ENCODE measurements at regions not wholly inside any gene's neighbourhood (a gene's known extent, or its start where the extent isn't known, plus 50 kb on each side); places are given as distances from the start of the nearest gene placed in this dataset.

DNA sequence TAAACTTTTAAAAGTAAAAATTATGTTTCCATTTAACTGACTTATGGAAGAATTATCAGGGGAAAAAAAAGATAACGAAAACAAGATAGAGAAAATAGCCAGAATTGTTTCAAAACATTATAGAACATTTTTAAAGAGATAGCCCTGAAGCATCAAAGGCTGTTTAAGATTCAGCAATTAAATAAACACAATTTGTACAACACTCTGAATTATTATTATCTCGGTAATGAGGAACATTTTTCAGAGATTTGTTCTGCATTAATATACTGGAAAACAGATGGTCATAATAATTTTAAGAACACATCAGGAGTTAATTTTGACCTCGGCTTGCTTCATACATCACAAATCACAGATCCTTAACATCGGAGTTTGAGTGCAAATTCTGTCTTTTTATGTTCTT is 643.8 kb downstream of the SORCS1 start:
- Mint-ChIP-seq H3K4me1 (no peaks in the 10 kb centered on the region), H3K9me3 (peaks cover 4% of the 10 kb centered on the region), H3K27me3 (no peaks in the 10 kb centered on the region), H3K27ac (no peak overlapping the region), H3K36me3 (ENCODE audit: low read depth) (no peaks in the 10 kb centered on the region), H3K4me3 (no peak overlapping the region)
- ATAC-seq (no peak), DNase-seq (no peak)

DNA sequence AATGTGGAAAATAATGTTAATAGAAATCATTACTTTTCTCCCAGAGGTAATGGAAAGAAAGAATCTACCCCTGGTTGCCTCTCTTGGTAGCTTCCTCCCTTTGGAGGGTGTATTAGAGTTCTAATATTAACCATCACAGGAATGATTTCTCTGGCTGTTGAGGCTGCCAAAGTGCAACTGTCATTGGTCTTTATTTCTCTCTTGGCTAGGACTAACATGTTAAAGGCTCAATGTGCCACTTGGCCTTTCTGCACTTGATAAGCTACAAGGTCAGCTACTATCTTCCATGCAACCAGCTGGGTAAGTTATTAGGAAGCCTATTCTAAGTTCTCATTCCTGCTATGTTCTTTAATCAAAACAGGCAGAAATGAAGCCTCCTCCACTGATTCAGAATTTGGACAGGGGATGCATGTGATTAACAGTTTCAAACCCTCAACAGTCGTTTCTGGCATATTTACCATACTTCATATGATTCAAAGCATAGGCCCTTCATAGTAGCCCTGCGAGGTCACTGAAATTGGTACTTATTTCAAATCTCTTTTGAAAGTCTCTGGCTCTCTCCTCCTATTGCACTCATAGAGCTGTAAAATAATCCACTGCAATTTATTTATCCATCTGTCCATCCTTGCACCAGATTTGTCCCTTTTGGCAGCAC is 645.0 kb downstream of the SORCS1 start:
- Mint-ChIP-seq H3K9me3 (peaks cover 4% of the 10 kb centered on the region), H3K27me3 (no peaks in the 10 kb centered on the region), H3K4me3 (no peak overlapping the region), H3K27ac (no peak overlapping the region), H3K4me1 (no peaks in the 10 kb centered on the region), H3K36me3 (ENCODE audit: low read depth) (no peaks in the 10 kb centered on the region)
- ATAC-seq: no peak
- no peak for DNase-seq

DNA sequence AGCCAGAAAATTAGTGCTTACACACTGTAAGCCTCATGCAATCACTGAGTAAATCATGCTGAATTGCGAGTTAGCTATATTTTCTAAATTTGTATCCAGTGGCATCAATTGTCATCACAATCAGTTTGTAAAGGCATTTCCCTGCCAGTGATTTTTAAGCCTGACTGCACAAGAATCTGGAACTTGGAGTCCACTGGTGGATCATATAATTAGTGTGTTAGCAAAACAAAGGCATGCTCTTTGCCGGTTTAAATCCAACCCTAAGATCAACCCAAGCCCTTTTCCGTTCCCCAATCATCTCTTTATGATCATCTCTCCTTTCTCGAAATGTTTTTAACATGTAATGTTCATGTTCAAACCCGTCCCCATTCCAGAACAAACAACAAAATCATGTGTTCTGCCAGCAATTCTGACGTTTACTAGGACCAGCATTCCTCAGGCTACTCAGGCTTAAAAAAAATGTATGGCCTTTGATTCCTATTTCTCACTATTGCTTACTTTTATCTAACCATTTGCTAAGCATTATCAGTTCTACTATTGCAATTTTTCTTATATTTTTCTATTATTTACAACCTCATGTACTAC is 649.2 kb downstream of the SORCS1 start:
- no peak for DNase-seq
- no peak for ATAC-seq

DNA sequence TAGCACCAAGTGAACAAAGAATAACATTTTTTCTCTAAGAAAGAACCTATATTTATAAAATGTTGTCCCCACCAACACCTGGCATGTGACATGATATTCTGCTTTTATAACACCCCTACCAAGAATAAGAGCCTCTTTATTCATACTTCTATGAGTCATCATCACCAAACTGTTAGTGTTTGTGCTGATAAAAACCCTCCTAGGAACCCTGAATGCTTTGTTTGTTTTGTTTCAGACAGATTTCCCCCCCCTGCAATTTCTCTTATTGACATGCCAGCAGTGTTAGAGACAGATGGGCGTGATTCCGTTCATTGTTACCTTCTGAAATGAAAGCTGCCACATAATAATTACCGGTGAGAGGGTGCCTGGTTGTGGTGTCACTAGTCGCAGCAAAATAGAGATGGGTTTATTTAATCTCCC is 651.1 kb downstream of the SORCS1 start:
- H3K9me3 Mint-ChIP-seq: peaks cover 3% of the 10 kb centered on the region
- no peak for ATAC-seq
- H3K36me3 Mint-ChIP-seq (ENCODE audit: low read depth): no peaks in the 10 kb centered on the region

More for the DNA sequence above, 649.2 kb downstream of the SORCS1 start:
- Mint-ChIP-seq H3K9me3 (peaks cover 3% of the 10 kb centered on the region), H3K36me3 (ENCODE audit: low read depth) (no peaks in the 10 kb centered on the region), H3K4me1 (no peaks in the 10 kb centered on the region), H3K27me3 (no peaks in the 10 kb centered on the region), H3K4me3 (no peak overlapping the region), H3K27ac (no peak overlapping the region)

DNA sequence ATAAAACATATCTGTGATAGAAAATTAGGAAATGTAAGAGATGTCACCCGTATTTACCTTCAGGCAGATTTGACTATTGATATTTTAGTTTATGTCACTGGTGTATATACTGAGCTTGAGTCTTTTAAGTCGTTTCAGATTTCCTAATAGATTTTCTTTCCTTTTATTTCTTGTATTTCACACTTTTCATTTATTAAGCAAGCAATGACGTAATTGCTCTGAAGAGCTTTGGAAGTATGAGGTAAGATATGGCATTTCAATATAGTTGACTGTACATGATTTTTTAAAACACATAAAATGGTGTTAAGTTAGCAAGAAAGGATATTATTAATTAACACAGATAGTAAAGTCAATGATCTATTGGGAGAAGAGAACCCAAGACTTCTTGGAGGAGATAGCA is 652.6 kb downstream of the SORCS1 start:
- no peaks in the 10 kb centered on the region for H3K4me1 Mint-ChIP-seq
- H3K36me3 Mint-ChIP-seq (ENCODE audit: low read depth): no peaks in the 10 kb centered on the region
- H3K27me3 Mint-ChIP-seq: no peaks in the 10 kb centered on the region
- peaks cover 3% of the 10 kb centered on the region for H3K9me3 Mint-ChIP-seq
- no peak for ATAC-seq
- H3K27ac Mint-ChIP-seq: no peak overlapping the region
- no peak overlapping the region for H3K4me3 Mint-ChIP-seq
- no peak for DNase-seq

More for the DNA sequence above, 651.1 kb downstream of the SORCS1 start:
- Mint-ChIP-seq H3K4me3 (no peak overlapping the region), H3K27ac (no peak overlapping the region), H3K4me1 (no peaks in the 10 kb centered on the region), H3K27me3 (no peaks in the 10 kb centered on the region)
- DNase-seq: no peak

DNA sequence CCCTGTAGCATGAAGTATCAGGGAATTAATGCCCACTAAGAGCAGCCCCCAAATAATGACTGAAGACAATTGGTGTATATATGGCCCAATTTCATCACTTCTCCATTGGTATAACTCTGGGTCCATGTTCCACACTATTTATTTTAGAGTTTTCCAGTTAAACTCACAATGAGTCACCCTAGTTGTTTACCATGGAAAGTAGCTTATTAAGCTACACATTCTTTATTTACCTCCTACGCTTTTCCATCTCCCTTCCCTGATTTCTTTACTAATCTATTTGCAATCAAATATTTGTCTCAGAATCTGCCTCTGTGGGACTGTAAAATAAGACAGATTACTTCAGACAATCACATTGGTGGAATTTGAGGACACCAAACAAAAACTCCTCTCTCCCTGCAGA is 655.6 kb downstream of the SORCS1 start:
- ATAC-seq (no peak), DNase-seq (no peak)
- Mint-ChIP-seq H3K9me3 (peaks cover 3% of the 10 kb centered on the region), H3K27me3 (no peaks in the 10 kb centered on the region), H3K4me3 (no peak overlapping the region), H3K27ac (no peak overlapping the region), H3K36me3 (ENCODE audit: low read depth) (no peaks in the 10 kb centered on the region), H3K4me1 (no peaks in the 10 kb centered on the region)

DNA sequence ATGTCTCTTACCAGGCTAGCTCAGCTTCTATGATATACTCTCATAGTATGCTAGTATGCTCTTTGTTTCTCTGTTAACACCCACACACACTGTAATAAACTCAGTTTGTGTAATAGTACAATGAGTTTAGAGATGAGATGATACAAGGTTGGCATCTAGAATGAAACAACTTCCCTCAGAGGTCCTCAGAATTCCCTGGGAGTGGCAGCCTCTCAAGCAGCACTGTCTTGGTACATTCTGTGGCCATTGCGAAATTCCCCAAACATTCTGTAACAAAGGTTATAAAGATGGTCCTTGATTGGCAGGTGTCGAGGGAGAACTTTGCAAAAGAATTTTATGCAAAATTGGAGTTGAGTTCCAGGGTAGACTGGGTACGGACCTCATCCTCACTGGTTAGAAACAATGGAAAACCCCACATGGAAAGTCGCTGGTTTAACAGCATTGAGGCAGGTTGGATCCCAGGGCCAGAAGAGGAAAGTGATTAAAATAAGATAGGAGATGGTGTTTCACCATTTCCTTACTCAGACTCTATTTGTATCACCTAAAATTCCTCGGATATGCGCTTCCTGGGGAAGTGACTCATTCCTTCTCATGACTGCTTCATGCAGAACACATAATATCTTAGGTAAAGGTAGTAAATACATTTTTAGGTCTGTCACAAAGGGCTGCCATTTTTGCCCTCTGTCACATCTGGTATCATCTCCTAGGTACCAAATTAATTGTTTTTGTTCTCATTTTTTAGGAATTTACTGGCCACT is 657.8 kb downstream of the SORCS1 start:
- ATAC-seq: no peak
- Mint-ChIP-seq H3K36me3 (ENCODE audit: low read depth) (no peaks in the 10 kb centered on the region), H3K4me3 (no peak overlapping the region), H3K9me3 (peaks cover 8% of the 10 kb centered on the region), H3K27ac (no peak overlapping the region), H3K27me3 (no peaks in the 10 kb centered on the region), H3K4me1 (no peaks in the 10 kb centered on the region)
- no peak for DNase-seq

DNA sequence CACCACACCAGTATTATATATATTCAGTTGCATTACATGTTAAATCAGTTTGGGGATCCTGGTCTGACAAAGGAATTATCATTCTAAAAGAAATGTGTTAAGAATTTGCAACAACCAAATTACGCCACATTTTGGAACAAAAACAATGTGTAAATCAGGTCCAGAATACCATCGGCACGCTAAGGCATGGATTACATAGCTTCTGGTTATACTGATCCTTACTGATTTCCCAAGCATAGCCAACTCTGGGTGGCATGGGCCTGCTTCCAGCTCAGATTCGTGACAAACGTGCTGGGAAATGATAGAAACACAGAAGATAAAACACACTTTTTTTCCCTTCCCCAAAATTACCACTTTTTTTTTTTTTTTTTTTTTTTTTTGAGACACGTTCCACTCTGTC is 660.0 kb downstream of the SORCS1 start:
- no peak overlapping the region for H3K4me3 Mint-ChIP-seq
- H3K4me1 Mint-ChIP-seq: no peaks in the 10 kb centered on the region
- H3K9me3 Mint-ChIP-seq: peaks cover 5% of the 10 kb centered on the region
- ATAC-seq (no peak), DNase-seq (no peak)
- no peak overlapping the region for H3K27ac Mint-ChIP-seq
- H3K27me3 Mint-ChIP-seq: no peaks in the 10 kb centered on the region
- no peaks in the 10 kb centered on the region for H3K36me3 Mint-ChIP-seq (ENCODE audit: low read depth)

DNA sequence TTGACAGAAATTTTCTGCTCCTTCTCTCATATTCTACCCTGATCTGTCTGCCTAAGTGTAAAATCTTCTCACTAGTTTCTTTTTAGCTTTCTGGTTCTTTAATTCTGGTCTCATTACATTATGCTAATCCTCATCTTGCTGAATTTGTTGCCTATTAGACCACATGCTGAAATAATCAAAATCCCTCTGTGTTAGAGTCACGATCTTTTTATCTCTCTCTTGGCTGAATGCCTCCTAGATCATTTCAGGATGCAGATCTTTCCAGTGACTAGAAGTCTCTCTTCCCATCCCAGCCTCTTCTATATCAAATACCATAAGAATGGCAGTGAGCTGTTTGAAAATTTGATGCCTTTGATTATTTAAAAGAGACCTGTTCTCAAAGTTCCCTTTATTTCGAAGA is 661.9 kb downstream of the SORCS1 start:
- ATAC-seq (no peak), DNase-seq (no peak)
- no peak overlapping the region for H3K4me3 Mint-ChIP-seq
- peaks cover 12% of the 10 kb centered on the region for H3K9me3 Mint-ChIP-seq
- no peak overlapping the region for H3K27ac Mint-ChIP-seq
- no peaks in the 10 kb centered on the region for H3K27me3 Mint-ChIP-seq
- H3K36me3 Mint-ChIP-seq (ENCODE audit: low read depth): no peaks in the 10 kb centered on the region
- no peaks in the 10 kb centered on the region for H3K4me1 Mint-ChIP-seq

DNA sequence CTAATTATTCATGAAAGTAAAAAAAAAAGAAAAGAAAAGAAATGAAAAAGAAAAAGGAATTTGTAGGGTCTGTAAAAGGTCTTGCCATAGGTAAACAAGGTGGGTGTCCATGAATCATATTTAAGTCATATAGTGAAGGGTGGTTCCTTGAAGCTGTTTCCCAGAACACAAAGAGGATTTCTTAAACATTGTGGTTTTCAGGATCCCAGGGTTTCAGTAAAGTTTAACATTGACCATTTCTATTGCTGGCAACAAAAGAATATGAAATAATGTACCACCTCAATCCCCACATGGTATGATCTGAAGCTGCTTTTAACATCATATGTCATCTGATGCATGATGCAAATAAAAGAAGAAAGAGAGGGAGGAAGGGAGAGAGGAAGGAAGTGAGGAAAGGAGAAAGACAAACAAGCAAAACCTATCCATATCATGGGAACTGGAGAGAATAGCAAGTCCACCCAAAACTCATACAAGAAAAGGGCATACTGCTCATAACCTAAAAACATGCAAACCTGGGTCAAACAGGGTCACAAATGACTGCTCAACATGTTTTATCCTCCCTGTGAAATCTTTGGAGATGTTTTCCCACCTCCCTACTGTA is 663.5 kb downstream of the SORCS1 start:
- Mint-ChIP-seq H3K27me3 (no peaks in the 10 kb centered on the region), H3K4me1 (no peaks in the 10 kb centered on the region), H3K9me3 (peaks cover 12% of the 10 kb centered on the region), H3K27ac (no peak overlapping the region), H3K36me3 (ENCODE audit: low read depth) (no peaks in the 10 kb centered on the region), H3K4me3 (no peak overlapping the region)
- DNase-seq (no peak), ATAC-seq (no peak)

DNA sequence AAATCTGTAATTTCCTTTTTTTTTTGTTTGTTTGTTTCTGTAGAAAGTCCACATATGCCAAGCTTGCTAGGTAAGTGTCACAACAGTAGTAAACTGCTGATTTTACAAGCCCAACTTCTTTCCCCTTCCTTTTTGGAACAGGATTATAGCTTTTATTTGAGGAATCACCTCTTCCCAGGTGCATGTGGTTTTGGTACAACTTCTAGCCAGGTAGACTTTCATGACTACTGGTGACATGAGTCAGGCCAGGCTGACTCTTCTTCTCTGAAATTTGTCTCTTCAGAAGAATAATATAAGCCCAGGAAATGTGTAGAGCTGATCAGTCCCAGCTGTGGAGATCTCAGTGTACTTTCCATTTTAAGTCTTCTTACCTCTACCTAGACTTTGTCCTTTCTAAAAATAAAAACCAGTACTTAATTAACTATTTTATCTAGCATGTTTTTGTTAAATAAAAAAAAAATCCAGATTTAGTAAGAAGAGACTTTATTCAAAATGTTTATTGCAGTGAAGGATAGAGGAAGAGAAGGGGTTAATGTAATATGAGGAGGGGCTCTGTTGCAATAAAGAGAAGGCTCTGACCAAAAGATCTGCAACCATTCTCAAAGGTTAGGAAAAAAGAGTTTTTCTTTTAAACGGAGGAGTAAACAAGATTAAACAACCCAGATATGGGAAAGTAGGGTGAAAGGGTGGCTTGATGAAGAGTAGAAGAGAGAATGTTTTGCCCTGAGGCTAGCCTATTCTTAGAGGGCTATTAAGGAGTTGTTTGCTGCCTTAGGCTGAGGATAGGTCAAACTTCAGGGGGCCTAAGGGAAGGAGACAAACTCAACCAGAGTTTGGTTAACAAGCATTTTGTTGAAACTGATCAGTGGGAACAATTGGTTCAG is 664.2 kb downstream of the SORCS1 start:
- H3K36me3 Mint-ChIP-seq (ENCODE audit: low read depth): no peaks in the 10 kb centered on the region
- no peak overlapping the region for H3K27ac Mint-ChIP-seq
- H3K9me3 Mint-ChIP-seq: peaks cover 12% of the 10 kb centered on the region
- no peak overlapping the region for H3K4me3 Mint-ChIP-seq
- ATAC-seq: no peak
- DNase-seq: no peak
- H3K4me1 Mint-ChIP-seq: no peaks in the 10 kb centered on the region
- H3K27me3 Mint-ChIP-seq: no peaks in the 10 kb centered on the region

DNA sequence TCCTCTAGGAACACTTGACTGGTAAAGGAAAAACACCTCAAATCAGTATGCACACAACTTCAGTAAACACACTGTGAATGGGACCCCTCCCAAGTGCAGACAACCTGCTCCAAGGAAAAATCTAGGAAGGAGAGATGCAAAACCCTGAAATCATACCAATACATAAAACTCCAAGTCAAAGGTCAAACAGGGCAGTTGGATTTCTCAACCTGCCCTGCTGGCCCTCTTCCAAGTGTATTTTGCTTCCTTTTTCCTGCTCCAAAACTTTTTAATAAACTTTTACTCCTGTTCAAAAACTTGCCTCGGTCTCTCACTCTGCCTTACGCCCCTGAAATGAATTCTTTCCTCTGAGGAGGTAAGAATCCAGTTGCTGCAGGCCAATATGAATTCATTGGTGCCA is 665.1 kb downstream of the SORCS1 start:
- H3K4me3 Mint-ChIP-seq: no peak overlapping the region
- H3K4me1 Mint-ChIP-seq: no peaks in the 10 kb centered on the region
- H3K36me3 Mint-ChIP-seq (ENCODE audit: low read depth): no peaks in the 10 kb centered on the region
- ATAC-seq (no peak), DNase-seq (no peak)
- H3K9me3 Mint-ChIP-seq: peaks cover 12% of the 10 kb centered on the region
- H3K27me3 Mint-ChIP-seq: no peaks in the 10 kb centered on the region
- no peak overlapping the region for H3K27ac Mint-ChIP-seq

DNA sequence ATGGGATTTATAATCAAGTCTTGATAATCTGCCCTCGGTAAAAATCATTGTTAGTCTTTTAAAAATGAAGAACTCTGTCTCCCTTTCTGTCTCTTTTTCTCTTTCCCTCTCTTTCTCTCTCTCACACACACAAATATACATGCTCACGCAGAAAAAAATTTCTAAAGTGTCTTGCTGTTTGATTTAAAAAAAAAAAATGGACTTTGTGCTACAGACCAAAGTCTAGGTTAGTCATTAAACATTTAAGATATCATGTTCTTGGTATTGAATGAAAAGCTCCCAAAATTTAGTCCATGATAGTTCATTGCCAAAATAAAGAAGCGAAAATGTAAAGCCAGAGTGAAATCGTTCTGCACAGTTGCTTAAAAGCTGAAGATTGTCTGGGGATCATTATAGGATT is 665.8 kb downstream of the SORCS1 start:
- H3K27ac Mint-ChIP-seq: no peak overlapping the region

DNA sequence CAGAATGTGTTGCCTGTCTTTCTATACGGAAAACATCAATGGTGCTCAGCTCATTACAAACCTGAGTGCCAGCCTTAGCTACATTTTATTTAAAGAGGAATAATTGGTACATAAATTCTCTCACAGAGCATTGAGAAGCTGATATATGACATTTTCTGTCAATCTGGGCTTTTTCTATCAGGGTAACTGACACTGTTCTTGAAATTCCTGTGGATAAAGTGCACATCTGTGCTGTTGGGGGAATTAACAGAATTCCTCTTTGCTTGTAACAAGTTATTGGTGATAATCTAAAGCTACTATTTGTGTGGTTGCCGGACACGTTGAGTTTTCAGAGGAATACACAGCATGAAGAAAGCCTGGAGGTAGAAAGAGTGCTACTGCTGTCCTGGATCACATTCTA is 668.6 kb downstream of the SORCS1 start:
- no peak for DNase-seq
- no peak for ATAC-seq
- H3K27ac Mint-ChIP-seq: no peak overlapping the region
- H3K36me3 Mint-ChIP-seq (ENCODE audit: low read depth): no peaks in the 10 kb centered on the region
- H3K27me3 Mint-ChIP-seq: no peaks in the 10 kb centered on the region
- no peaks in the 10 kb centered on the region for H3K4me1 Mint-ChIP-seq
- H3K9me3 Mint-ChIP-seq: peaks cover 8% of the 10 kb centered on the region
- H3K4me3 Mint-ChIP-seq: no peak overlapping the region

More for the DNA sequence above, 665.8 kb downstream of the SORCS1 start:
- H3K36me3 Mint-ChIP-seq (ENCODE audit: low read depth): no peaks in the 10 kb centered on the region
- no peaks in the 10 kb centered on the region for H3K4me1 Mint-ChIP-seq
- no peak for ATAC-seq
- no peak for DNase-seq
- no peak overlapping the region for H3K4me3 Mint-ChIP-seq
- no peaks in the 10 kb centered on the region for H3K27me3 Mint-ChIP-seq
- peaks cover 12% of the 10 kb centered on the region for H3K9me3 Mint-ChIP-seq
